A673 (cell line): ENCODE measurements at regions not wholly inside any gene's neighbourhood (a gene's known extent, or its start where the extent isn't known, plus 50 kb on each side); places are given as distances from the start of the nearest gene placed in this dataset.

Source experiments
- EZH2 ChIP-seq: fragments of 200-600 bp; sonication (generic); IDR thresholded peaks from 2 replicates; pipeline ENCODE4 v1.6.1; 2017; ENCODE audit warnings: borderline replicate concordance, low read depth, mild to moderate bottlenecking, mixed read lengths, antibody characterized with exemption, low read length; ENCODE audit not compliant: poor library complexity, severe bottlenecking
- TF ChIP-seq, protein P1 (sequence below): fragments of 300-800, 200-600 bp; sonication (generic); conservative IDR thresholded peaks from 2 replicates; pipeline ENCODE4 v1.5.1; 2017; ENCODE audit warnings: low read depth, mild to moderate bottlenecking, antibody characterized with exemption, low read length, moderate library complexity, mixed read lengths

DNA sequence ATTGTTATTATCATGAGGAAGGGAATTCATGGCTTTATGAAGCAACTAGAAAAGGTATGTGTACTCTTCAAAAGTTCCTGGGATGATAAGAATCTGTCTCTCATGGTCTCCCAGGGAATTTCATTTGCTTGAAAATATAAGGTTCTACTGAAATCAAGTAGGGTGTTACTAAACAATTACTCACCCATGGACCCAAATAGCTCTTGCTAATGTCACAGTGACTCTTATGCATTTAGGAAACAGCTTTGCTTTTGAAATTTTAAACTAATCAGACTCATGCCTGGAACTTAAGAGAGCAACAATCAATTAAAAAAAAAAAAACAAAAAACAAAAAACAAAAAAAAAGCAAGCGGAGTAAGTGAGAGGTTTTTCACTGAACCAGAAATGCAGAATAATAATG, 1546.3 kb upstream of the TENM4 start:
- TF ChIP-seq, protein P1, sequence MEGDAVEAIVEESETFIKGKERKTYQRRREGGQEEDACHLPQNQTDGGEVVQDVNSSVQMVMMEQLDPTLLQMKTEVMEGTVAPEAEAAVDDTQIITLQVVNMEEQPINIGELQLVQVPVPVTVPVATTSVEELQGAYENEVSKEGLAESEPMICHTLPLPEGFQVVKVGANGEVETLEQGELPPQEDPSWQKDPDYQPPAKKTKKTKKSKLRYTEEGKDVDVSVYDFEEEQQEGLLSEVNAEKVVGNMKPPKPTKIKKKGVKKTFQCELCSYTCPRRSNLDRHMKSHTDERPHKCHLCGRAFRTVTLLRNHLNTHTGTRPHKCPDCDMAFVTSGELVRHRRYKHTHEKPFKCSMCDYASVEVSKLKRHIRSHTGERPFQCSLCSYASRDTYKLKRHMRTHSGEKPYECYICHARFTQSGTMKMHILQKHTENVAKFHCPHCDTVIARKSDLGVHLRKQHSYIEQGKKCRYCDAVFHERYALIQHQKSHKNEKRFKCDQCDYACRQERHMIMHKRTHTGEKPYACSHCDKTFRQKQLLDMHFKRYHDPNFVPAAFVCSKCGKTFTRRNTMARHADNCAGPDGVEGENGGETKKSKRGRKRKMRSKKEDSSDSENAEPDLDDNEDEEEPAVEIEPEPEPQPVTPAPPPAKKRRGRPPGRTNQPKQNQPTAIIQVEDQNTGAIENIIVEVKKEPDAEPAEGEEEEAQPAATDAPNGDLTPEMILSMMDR = no peak
- no peak for TF ChIP-seq EZH2
